Prostate gland (tissue), 2 donors: ENCODE measurements at regions not wholly inside any gene's neighbourhood (a gene's known extent, or its start where the extent isn't known, plus 50 kb on each side); places are given as distances from the start of the nearest gene placed in this dataset.
"Not testable (repeated sequence)": the region's sequence is repeated elsewhere in the genome, so short reads cannot be mapped to it uniquely, and the experiment has no call there.

Source experiments
- DNase-seq: peaks from one replicate; pipeline ENCODE4 v3.0.0-alpha.2; 2019; ENCODE audit warnings: low spot score
- H3K27ac ChIP-seq, 2 donors: fragments of 200-600 bp; sonication (generic); 2 replicates each; pipeline ENCODE4 v1.5.1; 2017 to 2019
- H3K27me3 ChIP-seq: fragments of 200-600 bp; sonication (generic); replicated peaks from 2 replicates; pipeline ENCODE4 v1.5.1; 2019; ENCODE audit not compliant: insufficient read depth
- H3K36me3 ChIP-seq, 2 donors: fragments of 200-600 bp; sonication (generic); 1 replicate in 1 of 2; 2 replicates in 1 of 2; pipeline versions ENCODE4 v1.5.1 to v1.8.1; 2017 to 2019
- H3K4me1 ChIP-seq: fragments of 200-600 bp; sonication (generic); replicated peaks from 2 replicates; pipeline ENCODE4 v1.5.1; 2019
- H3K4me3 ChIP-seq, 2 donors: fragments of 200-600 bp; sonication (generic); 2 replicates each; pipeline ENCODE4 v1.5.1; 2017 to 2019
- H3K9me3 ChIP-seq: fragments of 200-600 bp; sonication (generic); 2 replicates; pipeline ENCODE4 v1.5.1; 2017
- WGBS: methylation state at CpG from one replicate; pipeline ENCODE4 v1.1.5; 2018; 5-methylcytosine and 5-hydroxymethylcytosine counted together
- intact Hi-C: fragments of 100-400 bp; cut with DNase I; formaldehyde crosslinking; loops from one replicate; pipeline ENCODE4 v1.14.2; 2022

- DNase-seq, H3K4me1 ChIP-seq, H3K9me3 ChIP-seq, H3K36me3 ChIP-seq, H3K4me3 ChIP-seq, H3K27me3 ChIP-seq, intact Hi-C loops, H3K27ac ChIP-seq: not testable (repeated sequence)
- no CpG with 5 or more reads among the region's 2 CpGs for WGBS
Observed at GRCh38 chr1:206256935-206257334, 53.6 kb downstream of the SRGAP2 start.

- not testable (repeated sequence) for H3K27me3 ChIP-seq, H3K36me3 ChIP-seq
- WGBS = 59% methylated on average over 5 of the region's 5 CpGs
Observed at GRCh38 chr1:206261473-206261872, 58.1 kb downstream of the SRGAP2 start.

GRCh38 chr1:206262424-206262823 is 59.1 kb downstream of the SRGAP2 start:
- H3K27me3 ChIP-seq, H3K4me1 ChIP-seq, H3K36me3 ChIP-seq, H3K27ac ChIP-seq, H3K9me3 ChIP-seq, H3K4me3 ChIP-seq, DNase-seq, intact Hi-C loops: not testable (repeated sequence)
- no CpG with 5 or more reads among the region's 2 CpGs for WGBS

More at GRCh38 chr1:206261473-206261872, 58.1 kb downstream of the SRGAP2 start:
- H3K27ac ChIP-seq, H3K4me1 ChIP-seq, H3K9me3 ChIP-seq, intact Hi-C loops, H3K4me3 ChIP-seq: not testable (repeated sequence)
- DNase-seq = peak; percentile 4

- H3K9me3 ChIP-seq, H3K27ac ChIP-seq, H3K4me3 ChIP-seq, intact Hi-C loops, H3K27me3 ChIP-seq, H3K36me3 ChIP-seq, H3K4me1 ChIP-seq, DNase-seq: not testable (repeated sequence)
- no CpG with 5 or more reads among the region's 2 CpGs for WGBS
Observed at GRCh38 chr1:206264916-206265315, 61.6 kb downstream of the SRGAP2 start.

GRCh38 chr1:206271153-206271552 is 67.8 kb downstream of the SRGAP2 start:
- intact Hi-C loops, H3K9me3 ChIP-seq, H3K4me3 ChIP-seq, H3K4me1 ChIP-seq, DNase-seq, H3K27ac ChIP-seq, H3K36me3 ChIP-seq, H3K27me3 ChIP-seq: not testable (repeated sequence)
- no CpG with 5 or more reads among the region's 4 CpGs for WGBS

- H3K9me3 ChIP-seq, H3K36me3 ChIP-seq, intact Hi-C loops, DNase-seq, H3K27me3 ChIP-seq, H3K27ac ChIP-seq, H3K4me3 ChIP-seq, H3K4me1 ChIP-seq: not testable (repeated sequence)
- WGBS = 100% methylated on average over 1 of the region's 1 CpG
Observed at GRCh38 chr1:206273104-206273503, 69.8 kb downstream of the SRGAP2 start.

GRCh38 chr1:206276143-206276542 is 72.8 kb downstream of the SRGAP2 start:
- 38% methylated on average over 1 of the region's 2 CpGs for WGBS
- intact Hi-C loops, H3K9me3 ChIP-seq, H3K27ac ChIP-seq, DNase-seq, H3K4me1 ChIP-seq, H3K27me3 ChIP-seq, H3K4me3 ChIP-seq, H3K36me3 ChIP-seq: not testable (repeated sequence)

- DNase-seq, intact Hi-C loops, H3K27me3 ChIP-seq, H3K4me1 ChIP-seq, H3K27ac ChIP-seq, H3K9me3 ChIP-seq, H3K36me3 ChIP-seq, H3K4me3 ChIP-seq: not testable (repeated sequence)
- WGBS = 80% methylated on average over 3 of the region's 4 CpGs
Observed at GRCh38 chr1:206278683-206279082, 75.3 kb downstream of the SRGAP2 start.

GRCh38 chr1:206280683-206281082 is 77.3 kb downstream of the SRGAP2 start:
- H3K36me3 ChIP-seq, H3K4me1 ChIP-seq, intact Hi-C loops, H3K27ac ChIP-seq, DNase-seq, H3K4me3 ChIP-seq, H3K27me3 ChIP-seq, H3K9me3 ChIP-seq: not testable (repeated sequence)
- WGBS = 54% methylated on average over 2 of the region's 3 CpGs

- no CpG with 5 or more reads among the region's 2 CpGs for WGBS
- H3K27ac ChIP-seq, intact Hi-C loops: not testable (repeated sequence)
Observed at GRCh38 chr1:206281912-206282654, 78.7 kb downstream of the SRGAP2 start.

GRCh38 chr1:206285024-206285960 is 82.0 kb downstream of the SRGAP2 start:
- H3K27me3 ChIP-seq, H3K36me3 ChIP-seq, intact Hi-C loops, H3K4me3 ChIP-seq, H3K9me3 ChIP-seq, DNase-seq, H3K4me1 ChIP-seq, H3K27ac ChIP-seq: not testable (repeated sequence)
- whole genome bisulfite sequencing = 96% methylated on average over 5 of the region's 10 CpGs

More at GRCh38 chr1:206281912-206282654, 78.7 kb downstream of the SRGAP2 start:
- not testable (repeated sequence) for H3K9me3 ChIP-seq, DNase-seq, H3K4me3 ChIP-seq, H3K36me3 ChIP-seq, H3K27me3 ChIP-seq, H3K4me1 ChIP-seq

- H3K36me3 ChIP-seq, H3K4me3 ChIP-seq, H3K27me3 ChIP-seq, DNase-seq, H3K27ac ChIP-seq, H3K9me3 ChIP-seq, intact Hi-C loops, H3K4me1 ChIP-seq: not testable (repeated sequence)
- no CpG with 5 or more reads among the region's 2 CpGs for WGBS
Observed at GRCh38 chr1:206287759-206288158, 84.4 kb downstream of the SRGAP2 start.
